Liver (tissue), 8 donors: ENCODE measurements at regions not wholly inside any gene's neighbourhood (a gene's known extent, or its start where the extent isn't known, plus 50 kb on each side); places are given as distances from the start of the nearest gene placed in this dataset.

Experiments used
- DNase-seq: peaks from one replicate; pipeline ENCODE4 v3.0.0-alpha.2; 2017; ENCODE audit warnings: low spot score
- H3K27ac ChIP-seq, 2 donors: one replicate each; pipeline ENCODE4 v1.7.0; 2013; ENCODE audit warnings: inconsistent platforms in 2 of 2, low read length in 2 of 2, control low read depth in 1 of 2, low read depth in 1 of 2, mild to moderate bottlenecking in 1 of 2
- H3K27me3 ChIP-seq, 4 donors: one replicate each; pipeline versions ENCODE4 v1.6.1 to v1.7.0; 2013; ENCODE audit warnings: low read length in 3 of 4, inconsistent platforms in 1 of 4, mild to moderate bottlenecking in 1 of 4, moderate library complexity in 1 of 4; ENCODE audit not compliant: control insufficient read depth in 4 of 4, insufficient read depth in 4 of 4
- H3K36me3 ChIP-seq, 4 donors: one replicate each; pipeline versions ENCODE4 v1.6.1 to v1.7.0; 2013; ENCODE audit warnings: low read length in 3 of 4, mild to moderate bottlenecking in 3 of 4, low read depth in 1 of 4, moderate library complexity in 1 of 4; ENCODE audit not compliant: control insufficient read depth in 4 of 4, insufficient read depth in 3 of 4
- H3K4me1 ChIP-seq, 4 donors: one replicate each; pipeline versions ENCODE4 v1.6.1 to v1.7.0; 2013; ENCODE audit warnings: low read length in 3 of 4, mild to moderate bottlenecking in 3 of 4, moderate library complexity in 1 of 4; ENCODE audit not compliant: control insufficient read depth in 4 of 4, insufficient read depth in 4 of 4
- H3K4me3 ChIP-seq, 3 donors: one replicate each; pipeline versions ENCODE4 v1.6.1 to v1.7.0; 2013; ENCODE audit warnings: low read length in 3 of 3, control low read depth in 1 of 3, low read depth in 1 of 3, mild to moderate bottlenecking in 1 of 3
- H3K9ac ChIP-seq, 2 donors: one replicate each; pipeline ENCODE4 v1.7.0; 2013; ENCODE audit warnings: low read length in 2 of 2, mild to moderate bottlenecking in 2 of 2, moderate library complexity in 2 of 2, control low read depth in 1 of 2, low read depth in 1 of 2
- H3K9me3 ChIP-seq, 4 donors: one replicate each; pipeline versions ENCODE4 v1.6.1 to v1.7.0; 2013; ENCODE audit warnings: low read length in 3 of 4; ENCODE audit not compliant: control insufficient read depth in 4 of 4
- CTCF ChIP-seq: fragments of 150-350 bp; IDR thresholded peaks from 2 replicates; pipeline ENCODE4 v1.5.1; 2017; ENCODE audit warnings: improper control_type of control experiment, low read depth, low read length; ENCODE audit not compliant: missing input control
- EGR1 ChIP-seq, 2 donors: IDR thresholded peaks; 2 replicates each; pipeline ENCODE4 v1.6.1; 2016 to 2018; ENCODE audit warnings: antibody characterized with exemption in 2 of 2, low read depth in 2 of 2
- FOXA1 ChIP-seq: IDR thresholded peaks from 2 replicates; pipeline ENCODE4 v1.6.1; 2016; ENCODE audit warnings: antibody characterized with exemption
- FOXA2 ChIP-seq: IDR thresholded peaks from 2 replicates; pipeline ENCODE4 v1.6.1; 2016; ENCODE audit warnings: antibody characterized with exemption
- GABPA ChIP-seq, 2 donors: IDR thresholded peaks in 1 of 2; conservative IDR thresholded peaks in 1 of 2; 2 replicates each; pipeline ENCODE4 v1.6.1; 2016; ENCODE audit warnings: antibody characterized with exemption in 2 of 2, mild to moderate bottlenecking in 1 of 2, moderate library complexity in 1 of 2
- HNF4A ChIP-seq, 2 donors: conservative IDR thresholded peaks; 2 replicates each; pipeline ENCODE4 v1.6.1; 2016; ENCODE audit warnings: antibody characterized with exemption in 2 of 2, mild to moderate bottlenecking in 2 of 2
- HNF4G ChIP-seq: IDR thresholded peaks from 2 replicates; pipeline ENCODE4 v1.6.1; 2016; ENCODE audit warnings: antibody characterized with exemption
- JUND ChIP-seq, 2 donors: IDR thresholded peaks; 2 replicates each; pipeline ENCODE4 v1.6.1; 2016; ENCODE audit warnings: antibody characterized with exemption in 2 of 2
- NR2F2 ChIP-seq: IDR thresholded peaks from 2 replicates; pipeline ENCODE4 v1.6.1; 2016; ENCODE audit warnings: antibody characterized with exemption
- RAD21 ChIP-seq, 2 donors: IDR thresholded peaks; 2 replicates each; pipeline ENCODE4 v1.6.1; 2016; ENCODE audit warnings: antibody characterized with exemption in 2 of 2, mild to moderate bottlenecking in 2 of 2
- RXRA ChIP-seq, 2 donors: IDR thresholded peaks; 2 replicates each; pipeline ENCODE4 v1.6.1; 2017 to 2018; ENCODE audit warnings: antibody characterized with exemption in 2 of 2, mild to moderate bottlenecking in 1 of 2
- SP1 ChIP-seq: IDR thresholded peaks from 2 replicates; pipeline ENCODE4 v1.6.1; 2018; ENCODE audit warnings: antibody characterized with exemption, mild to moderate bottlenecking
- TAF1 ChIP-seq: conservative IDR thresholded peaks from 2 replicates; pipeline ENCODE4 v1.6.1; 2016; ENCODE audit warnings: antibody characterized with exemption, mild to moderate bottlenecking
- YY1 ChIP-seq: IDR thresholded peaks from 2 replicates; pipeline ENCODE4 v1.6.1; 2016; ENCODE audit warnings: antibody characterized with exemption, mild to moderate bottlenecking
- WGBS: extraction: QIAGEN DNeasy Blood & Tissue Kit; methylation state at CpG from one replicate; pipeline ENCODE4 v1.1.7; 2013; 5-methylcytosine and 5-hydroxymethylcytosine counted together
- TF ChIP-seq, protein P1 (sequence below): IDR thresholded peaks from 2 replicates; pipeline ENCODE4 v1.6.1; 2016; ENCODE audit warnings: antibody characterized with exemption
- TF ChIP-seq, protein P2 (sequence below): IDR thresholded peaks from 2 replicates; pipeline ENCODE4 v1.6.1; 2016; ENCODE audit warnings: antibody characterized with exemption
- TF ChIP-seq, protein P3 (sequence below): IDR thresholded peaks from 2 replicates; pipeline ENCODE4 v1.6.1; 2016; ENCODE audit warnings: antibody characterized with exemption
- donor health status: healthy.
- donor health status: healthy.
- donor health status: healthy.
- donor health status: healthy.
- donor health status: healthy.

GRCh38 chr4:64940698-64941097 lies 531.4 kb upstream of the TECRL start (continued):
- TF ChIP-seq, protein P1, sequence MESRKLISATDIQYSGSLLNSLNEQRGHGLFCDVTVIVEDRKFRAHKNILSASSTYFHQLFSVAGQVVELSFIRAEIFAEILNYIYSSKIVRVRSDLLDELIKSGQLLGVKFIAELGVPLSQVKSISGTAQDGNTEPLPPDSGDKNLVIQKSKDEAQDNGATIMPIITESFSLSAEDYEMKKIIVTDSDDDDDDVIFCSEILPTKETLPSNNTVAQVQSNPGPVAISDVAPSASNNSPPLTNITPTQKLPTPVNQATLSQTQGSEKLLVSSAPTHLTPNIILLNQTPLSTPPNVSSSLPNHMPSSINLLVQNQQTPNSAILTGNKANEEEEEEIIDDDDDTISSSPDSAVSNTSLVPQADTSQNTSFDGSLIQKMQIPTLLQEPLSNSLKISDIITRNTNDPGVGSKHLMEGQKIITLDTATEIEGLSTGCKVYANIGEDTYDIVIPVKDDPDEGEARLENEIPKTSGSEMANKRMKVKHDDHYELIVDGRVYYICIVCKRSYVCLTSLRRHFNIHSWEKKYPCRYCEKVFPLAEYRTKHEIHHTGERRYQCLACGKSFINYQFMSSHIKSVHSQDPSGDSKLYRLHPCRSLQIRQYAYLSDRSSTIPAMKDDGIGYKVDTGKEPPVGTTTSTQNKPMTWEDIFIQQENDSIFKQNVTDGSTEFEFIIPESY: no peak
- TF ChIP-seq, protein P2, sequence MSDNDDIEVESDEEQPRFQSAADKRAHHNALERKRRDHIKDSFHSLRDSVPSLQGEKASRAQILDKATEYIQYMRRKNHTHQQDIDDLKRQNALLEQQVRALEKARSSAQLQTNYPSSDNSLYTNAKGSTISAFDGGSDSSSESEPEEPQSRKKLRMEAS: no peak

DNA sequence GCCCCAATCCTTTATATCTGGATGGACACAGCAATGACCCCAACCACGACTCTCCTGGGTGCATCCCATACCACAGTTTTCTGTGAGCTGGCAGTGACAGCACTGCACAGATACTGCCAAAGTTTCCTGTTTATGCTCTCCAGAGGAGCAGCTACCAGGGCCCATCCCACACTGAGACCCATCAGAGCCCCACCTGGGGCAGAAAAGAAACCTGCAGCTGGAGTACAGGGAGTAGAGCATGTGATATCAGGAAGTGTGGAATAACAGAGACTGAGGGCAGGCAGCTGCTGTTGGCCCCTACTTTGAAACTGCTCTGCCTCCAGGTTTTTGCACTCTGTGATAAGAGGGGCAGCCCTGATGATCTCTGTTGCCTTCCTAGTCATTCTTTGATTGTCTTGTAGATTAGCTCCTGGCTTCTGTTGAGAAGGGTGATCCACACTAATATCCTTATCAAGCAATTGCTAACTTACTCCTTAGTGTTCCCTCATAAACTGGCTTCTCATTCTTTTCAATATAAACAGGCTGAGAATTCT lies 526.3 kb upstream of the TECRL start:
- no peaks in the 10 kb centered on the region for H3K36me3 ChIP-seq
- H3K27me3 ChIP-seq: no peaks in the 10 kb centered on the region
- H3K9ac ChIP-seq: no peak overlapping the region
- TF ChIP-seq, protein P1: no peak
- TF ChIP-seq FOXA2: no peak
- TF ChIP-seq HNF4A (conservative IDR thresholded peaks at IDR 0.05): no peak
- no peak for TF ChIP-seq HNF4G
- no peak for TF ChIP-seq NR2F2
- no peak for TF ChIP-seq GABPA (IDR thresholded peaks at IDR 0.05 in 1 of 2, conservative IDR thresholded peaks at IDR 0.05 in 1 of 2)
- no peak for TF ChIP-seq TAF1
- no peak for TF ChIP-seq RXRA (IDR thresholded peaks at IDR 0.05)
- TF ChIP-seq RAD21 (IDR thresholded peaks at IDR 0.05): no peak
- no peak for TF ChIP-seq EGR1 (IDR thresholded peaks at IDR 0.05; ENCODE audit: low read depth in 2 of 2)
- H3K4me1 ChIP-seq: no peaks in the 10 kb centered on the region
- H3K4me3 ChIP-seq: no peak overlapping the region
- H3K9me3 ChIP-seq: no peaks in the 10 kb centered on the region
- DNase-seq: no peak
- no peak overlapping the region for H3K27ac ChIP-seq
- 58% methylated on average over 1 of the region's 1 CpG for WGBS

DNA sequence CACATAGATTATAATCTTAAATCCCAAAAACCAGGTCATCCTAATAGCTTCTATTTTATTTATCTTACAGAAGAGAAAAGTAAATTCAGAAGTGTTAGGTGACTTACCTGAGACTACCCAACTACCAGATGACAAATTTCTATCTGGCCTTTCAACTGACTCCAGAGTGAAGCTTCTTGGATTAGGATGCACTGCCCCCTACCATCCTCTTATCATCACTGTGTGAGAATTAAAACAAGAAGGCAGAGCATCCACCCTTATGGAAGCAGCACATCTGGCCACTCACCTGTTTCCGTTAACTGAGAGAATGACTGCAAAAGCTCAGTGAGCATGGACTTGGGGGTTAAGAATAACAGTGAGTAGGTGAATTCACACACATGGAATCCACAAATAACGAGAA lies 502.6 kb upstream of the TECRL start:
- no peak for DNase-seq
- WGBS: 45% methylated on average over 2 of the region's 2 CpGs
- Histone ChIP-seq H3K27me3 (no peaks in the 10 kb centered on the region), H3K4me1 (no peaks in the 10 kb centered on the region), H3K27ac (no peak overlapping the region), H3K4me3 (no peak overlapping the region), H3K9me3 (no peaks in the 10 kb centered on the region), H3K36me3 (no peaks in the 10 kb centered on the region), H3K9ac (no peak overlapping the region)
- no peak for TF ChIP-seq FOXA1
- TF ChIP-seq RAD21 (IDR thresholded peaks at IDR 0.05): no peak
- no peak for TF ChIP-seq GABPA (IDR thresholded peaks at IDR 0.05 in 1 of 2, conservative IDR thresholded peaks at IDR 0.05 in 1 of 2)
- TF ChIP-seq NR2F2: no peak
- TF ChIP-seq JUND (IDR thresholded peaks at IDR 0.05): no peak
- TF ChIP-seq, protein P2: no peak
- no peak for TF ChIP-seq SP1
- TF ChIP-seq, protein P3, sequence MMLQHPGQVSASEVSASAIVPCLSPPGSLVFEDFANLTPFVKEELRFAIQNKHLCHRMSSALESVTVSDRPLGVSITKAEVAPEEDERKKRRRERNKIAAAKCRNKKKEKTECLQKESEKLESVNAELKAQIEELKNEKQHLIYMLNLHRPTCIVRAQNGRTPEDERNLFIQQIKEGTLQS: no peak
- TF ChIP-seq HNF4A (conservative IDR thresholded peaks at IDR 0.05): no peak
- no peak for TF ChIP-seq RXRA (IDR thresholded peaks at IDR 0.05)
- TF ChIP-seq EGR1 (IDR thresholded peaks at IDR 0.05; ENCODE audit: low read depth in 2 of 2): no peak
- TF ChIP-seq CTCF: no peak
- TF ChIP-seq YY1: no peak
- no peak for TF ChIP-seq HNF4G
- TF ChIP-seq TAF1: no peak
- no peak for TF ChIP-seq FOXA2
- TF ChIP-seq, protein P1: no peak
